NB4 (cell line): ENCODE measurements at regions not wholly inside any gene's neighbourhood (a gene's known extent, or its start where the extent isn't known, plus 50 kb on each side); places are given as distances from the start of the nearest gene placed in this dataset.

Experiments used
- POLR2A ChIP-seq: IDR thresholded peaks from 2 replicates; pipeline ENCODE4 v1.6.1; 2011; ENCODE audit warnings: mild to moderate bottlenecking; ENCODE audit not compliant: insufficient read length; ENCODE audit errors: extremely low read depth
- TF ChIP-seq, protein P1 (sequence below): IDR thresholded peaks from one replicate; pipeline ENCODE4 v1.5.1; 2012; ENCODE audit warnings: low read depth, low read length
- TF ChIP-seq, protein P2 (sequence below): IDR thresholded peaks from 2 replicates; pipeline ENCODE4 v1.6.1; 2011; ENCODE audit warnings: low read depth, low read length

DNA sequence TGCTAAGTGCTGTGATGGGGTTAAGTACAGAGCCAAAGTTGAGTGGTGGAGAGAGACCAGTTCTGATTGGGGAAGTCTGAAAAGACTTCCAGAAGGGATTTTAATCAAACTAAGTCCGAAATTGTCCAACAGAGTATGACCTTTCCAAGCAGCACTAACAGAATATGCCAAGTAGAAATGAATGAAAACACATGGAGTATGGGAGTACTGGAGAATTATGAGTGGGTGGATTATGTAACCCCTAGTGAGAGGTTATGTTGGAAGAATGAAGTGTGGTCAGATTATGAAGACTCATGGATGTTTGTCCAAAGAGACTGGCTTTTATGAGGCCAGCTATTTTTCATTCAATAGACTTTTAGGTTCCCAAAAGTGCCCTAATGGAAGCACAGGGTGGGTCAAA, 94.0 kb upstream of the PLEKHA5 start:
- TF ChIP-seq, protein P1, sequence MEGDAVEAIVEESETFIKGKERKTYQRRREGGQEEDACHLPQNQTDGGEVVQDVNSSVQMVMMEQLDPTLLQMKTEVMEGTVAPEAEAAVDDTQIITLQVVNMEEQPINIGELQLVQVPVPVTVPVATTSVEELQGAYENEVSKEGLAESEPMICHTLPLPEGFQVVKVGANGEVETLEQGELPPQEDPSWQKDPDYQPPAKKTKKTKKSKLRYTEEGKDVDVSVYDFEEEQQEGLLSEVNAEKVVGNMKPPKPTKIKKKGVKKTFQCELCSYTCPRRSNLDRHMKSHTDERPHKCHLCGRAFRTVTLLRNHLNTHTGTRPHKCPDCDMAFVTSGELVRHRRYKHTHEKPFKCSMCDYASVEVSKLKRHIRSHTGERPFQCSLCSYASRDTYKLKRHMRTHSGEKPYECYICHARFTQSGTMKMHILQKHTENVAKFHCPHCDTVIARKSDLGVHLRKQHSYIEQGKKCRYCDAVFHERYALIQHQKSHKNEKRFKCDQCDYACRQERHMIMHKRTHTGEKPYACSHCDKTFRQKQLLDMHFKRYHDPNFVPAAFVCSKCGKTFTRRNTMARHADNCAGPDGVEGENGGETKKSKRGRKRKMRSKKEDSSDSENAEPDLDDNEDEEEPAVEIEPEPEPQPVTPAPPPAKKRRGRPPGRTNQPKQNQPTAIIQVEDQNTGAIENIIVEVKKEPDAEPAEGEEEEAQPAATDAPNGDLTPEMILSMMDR: no peak
- TF ChIP-seq POLR2A: no peak
- TF ChIP-seq, protein P2, sequence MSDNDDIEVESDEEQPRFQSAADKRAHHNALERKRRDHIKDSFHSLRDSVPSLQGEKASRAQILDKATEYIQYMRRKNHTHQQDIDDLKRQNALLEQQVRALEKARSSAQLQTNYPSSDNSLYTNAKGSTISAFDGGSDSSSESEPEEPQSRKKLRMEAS: no peak
